H9 (cell line): ENCODE measurements at regions not wholly inside any gene's neighbourhood (a gene's known extent, or its start where the extent isn't known, plus 50 kb on each side); places are given as distances from the start of the nearest gene placed in this dataset.

Experiments used
- DNase-seq: peaks from one replicate; pipeline ENCODE4 v3.0.0-alpha.2; 2017
- H2AFZ ChIP-seq: one replicate; pipeline ENCODE4 v1.6.1; 2013; ENCODE audit warnings: mild to moderate bottlenecking, low read length, control low read depth, moderate library complexity
- H2AK5ac ChIP-seq: 2 replicates; pipeline ENCODE4 v1.6.1; 2013; ENCODE audit warnings: low read length, control low read depth, mixed read lengths; ENCODE audit not compliant: insufficient read length
- H2BK120ac ChIP-seq: one replicate; pipeline ENCODE4 v1.6.1; 2013; ENCODE audit warnings: low read depth, mild to moderate bottlenecking, low read length, control low read depth, inconsistent platforms; ENCODE audit not compliant: poor library complexity, severe bottlenecking
- H2BK12ac ChIP-seq: 2 replicates; pipeline ENCODE4 v1.6.1; 2013; ENCODE audit warnings: low read length, control low read depth, mixed read lengths, low read depth; ENCODE audit not compliant: insufficient read length
- H2BK15ac ChIP-seq: 2 replicates; pipeline ENCODE4 v1.6.1; 2013; ENCODE audit warnings: low read depth, low read length, control low read depth
- H2BK20ac ChIP-seq: one replicate; pipeline ENCODE4 v1.6.1; 2013; ENCODE audit warnings: low read depth, mild to moderate bottlenecking, low read length, control low read depth, inconsistent platforms; ENCODE audit not compliant: poor library complexity, severe bottlenecking
- H2BK5ac ChIP-seq: 2 replicates; pipeline ENCODE4 v1.6.1; 2013; ENCODE audit warnings: low read length, control low read depth, mixed read lengths; ENCODE audit not compliant: insufficient read length
- H3K14ac ChIP-seq: 2 replicates; pipeline ENCODE4 v1.6.1; 2013; ENCODE audit warnings: low read length, control low read depth; ENCODE audit not compliant: insufficient read depth
- H3K18ac ChIP-seq: 2 replicates; pipeline ENCODE4 v1.6.1; 2013; ENCODE audit warnings: low read depth, mild to moderate bottlenecking, mixed read lengths, low read length, control low read depth; ENCODE audit not compliant: insufficient read length
- H3K23ac ChIP-seq: 2 replicates; pipeline ENCODE4 v1.6.1; 2013; ENCODE audit warnings: low read length, control low read depth, mixed read lengths, low read depth; ENCODE audit not compliant: insufficient read length
- H3K23me2 ChIP-seq: 2 replicates; pipeline ENCODE4 v1.6.1; 2013; ENCODE audit warnings: low read depth, mild to moderate bottlenecking, mixed read lengths, low read length, control low read depth; ENCODE audit not compliant: insufficient read length, poor library complexity, severe bottlenecking
- H3K27ac ChIP-seq: 2 replicates; pipeline ENCODE4 v1.5.1; 2013; ENCODE audit warnings: low read length, control low read depth, mixed read lengths, low read depth; ENCODE audit not compliant: insufficient read length
- H3K27me3 ChIP-seq: 2 replicates; pipeline ENCODE4 v1.6.1; 2013; ENCODE audit warnings: low read length, control low read depth, inconsistent platforms; ENCODE audit not compliant: insufficient read depth
- H3K4ac ChIP-seq: 2 replicates; pipeline ENCODE4 v1.6.1; 2013; ENCODE audit warnings: low read depth, mild to moderate bottlenecking, control low read depth, inconsistent platforms, low read length, moderate library complexity
- H3K4me1 ChIP-seq: 2 replicates; pipeline ENCODE4 v1.6.1; 2013; ENCODE audit warnings: low read length, control low read depth, inconsistent platforms; ENCODE audit not compliant: insufficient read depth
- H3K4me2 ChIP-seq: 2 replicates; pipeline ENCODE4 v1.6.1; 2013; ENCODE audit warnings: low read length, control low read depth, mixed read lengths; ENCODE audit not compliant: insufficient read length, insufficient read depth
- H3K56ac ChIP-seq: 2 replicates; pipeline ENCODE4 v1.6.1; 2013; ENCODE audit warnings: low read depth, mild to moderate bottlenecking, mixed read lengths, low read length, control low read depth; ENCODE audit not compliant: insufficient read length
- H3K79me1 ChIP-seq: 2 replicates; pipeline ENCODE4 v1.6.1; 2013; ENCODE audit warnings: low read depth, mild to moderate bottlenecking, moderate library complexity, low read length, control low read depth, inconsistent platforms; ENCODE audit not compliant: insufficient read depth, poor library complexity, severe bottlenecking
- H3K79me2 ChIP-seq: 2 replicates; pipeline ENCODE4 v1.6.1; 2013; ENCODE audit warnings: low read length, control low read depth, inconsistent platforms; ENCODE audit not compliant: insufficient read depth
- H3K9ac ChIP-seq: 2 replicates; pipeline ENCODE4 v1.6.1; 2013; ENCODE audit warnings: low read length, control low read depth, mixed read lengths; ENCODE audit not compliant: insufficient read length; ENCODE audit errors: extremely low read depth
- H3K9me3 ChIP-seq: one replicate; pipeline ENCODE4 v1.6.1; 2013; ENCODE audit warnings: low read depth, low read length, inconsistent platforms; ENCODE audit not compliant: control insufficient read depth
- H3T11ph ChIP-seq: one replicate; pipeline ENCODE4 v1.6.1; 2013; ENCODE audit warnings: mild to moderate bottlenecking, low read length, control low read depth, inconsistent platforms
- H4K20me1 ChIP-seq: one replicate; pipeline ENCODE4 v1.6.1; 2013; ENCODE audit not compliant: control insufficient read depth, insufficient read length, insufficient read depth
- H4K5ac ChIP-seq: 2 replicates; pipeline ENCODE4 v1.6.1; 2013; ENCODE audit warnings: low read depth, mild to moderate bottlenecking, mixed read lengths, low read length, control low read depth; ENCODE audit not compliant: insufficient read length
- H4K8ac ChIP-seq: replicated peaks from 2 replicates; pipeline ENCODE4 v1.6.1; 2013; ENCODE audit warnings: low read length, control low read depth, mixed read lengths, low read depth; ENCODE audit not compliant: insufficient read length
- H4K91ac ChIP-seq: 2 replicates; pipeline ENCODE4 v1.6.1; 2013; ENCODE audit warnings: low read depth, mild to moderate bottlenecking, moderate library complexity, mixed read lengths, low read length, control low read depth; ENCODE audit not compliant: insufficient read length
- H3K27ac Mint-ChIP-seq, 3 experiments: 2 replicates in 2 of 3; 3 replicates in 1 of 3; pipeline ENCODE4 v1.8.0; 2020 to 2021; ENCODE audit warnings: mixed read lengths in 3 of 3, mild to moderate bottlenecking in 1 of 3, moderate library complexity in 1 of 3
- H3K27me3 Mint-ChIP-seq: 2 replicates; pipeline ENCODE4 v1.8.0; 2021; ENCODE audit warnings: low read depth, mild to moderate bottlenecking, moderate library complexity, mixed read lengths
- H3K36me3 Mint-ChIP-seq, 3 experiments: 2 replicates in 2 of 3; 3 replicates in 1 of 3; pipeline ENCODE4 v1.8.0; 2020 to 2021; ENCODE audit warnings: low read depth in 3 of 3, mixed read lengths in 3 of 3; ENCODE audit not compliant: insufficient read depth in 1 of 3
- H3K4me1 Mint-ChIP-seq, 2 experiments: 2 replicates each; pipeline ENCODE4 v1.8.0; 2020; ENCODE audit warnings: mixed read lengths in 2 of 2
- H3K4me3 Mint-ChIP-seq, 2 experiments: 2 replicates in 1 of 2; 3 replicates in 1 of 2; pipeline ENCODE4 v1.8.0; 2020 to 2021; ENCODE audit warnings: mild to moderate bottlenecking in 2 of 2, mixed read lengths in 2 of 2, moderate library complexity in 1 of 2
- H3K9me3 Mint-ChIP-seq, 2 experiments: 2 replicates in 1 of 2; 3 replicates in 1 of 2; pipeline ENCODE4 v1.8.0; 2020; ENCODE audit warnings: mild to moderate bottlenecking in 2 of 2, mixed read lengths in 2 of 2, moderate library complexity in 1 of 2
- CTCF ChIP-seq: fragments of 200-600 bp; sonication (generic); conservative IDR thresholded peaks from 3 replicates; pipeline ENCODE4 v1.8.0; 2021; ENCODE audit warnings: antibody characterized with exemption, mild to moderate bottlenecking
- WGBS: extraction: QIAGEN DNeasy Blood & Tissue Kit; methylation state at CpG from one replicate; pipeline ENCODE4 v1.1.7; 2013; ENCODE audit warnings: missing lambda C conversion rate, low lambda C conversion rate, mixed read lengths; ENCODE audit not compliant: insufficient read length; ENCODE audit errors: extremely low coverage; 5-methylcytosine and 5-hydroxymethylcytosine counted together

- Histone ChIP-seq H3K14ac (no peak overlapping the region), H3K23ac (no peak overlapping the region), H2BK12ac (no peak overlapping the region), H3T11ph (no peak overlapping the region), H4K20me1 (no peaks in the 10 kb centered on the region), H3K56ac (no peak overlapping the region), H4K8ac (no peak overlapping the region), H2BK120ac (no peak overlapping the region), H3K79me2 (no peaks in the 10 kb centered on the region), H4K91ac (no peak overlapping the region), H3K18ac (no peak overlapping the region), H2BK15ac (no peak overlapping the region), H3K4me2 (no peak overlapping the region), H3K9me3 (no peaks in the 10 kb centered on the region), H3K9ac (no peak overlapping the region), H3K4ac (no peak overlapping the region), H2BK5ac (no peak overlapping the region), H3K27me3 (no peaks in the 10 kb centered on the region), H3K23me2 (no peaks in the 10 kb centered on the region), H2AFZ (no peak overlapping the region), H3K79me1 (no peaks in the 10 kb centered on the region), H3K27ac (no peak overlapping the region), H2BK20ac (no peak overlapping the region), H2AK5ac (no peak overlapping the region), H3K4me1 (no peaks in the 10 kb centered on the region), H4K5ac (no peak overlapping the region)
- no peak for TF ChIP-seq CTCF
- no peak overlapping the region for H3K4me3 Mint-ChIP-seq
- DNase-seq: no peak
- H3K9me3 Mint-ChIP-seq: no peaks in the 10 kb centered on the region
- peaks cover 3 to 4% of the 10 kb centered on the region in 2 experiments; a peak in 3 of 4 replicates for H3K4me1 Mint-ChIP-seq
- no peak overlapping the region for H3K27ac Mint-ChIP-seq
- H3K27me3 Mint-ChIP-seq: peaks cover 1% of the 10 kb centered on the region; the same call in 1 of the 2 replicates
- no CpG with 5 or more reads among the region's 1 CpG for WGBS
- H3K36me3 Mint-ChIP-seq: no peaks in the 10 kb centered on the region
These were observed 650.3 kb downstream of the SEMA5A start for GRCh38 chr5:8895599-8895998.
